Trophoblast cell (in vitro differentiated cells and primary cell): ENCODE measurements at regions not wholly inside any gene's neighbourhood (a gene's known extent, or its start where the extent isn't known, plus 50 kb on each side); places are given as distances from the start of the nearest gene placed in this dataset.
"Not testable (repeated sequence)": the region's sequence is repeated elsewhere in the genome, so short reads cannot be mapped to it uniquely, and the experiment has no call there.

ENCODE experiments used
- DNase-seq, 2 donors: peaks; one replicate each; pipeline ENCODE4 v3.0.0-alpha.2; 2016
- H2AFZ ChIP-seq: 2 replicates; pipeline ENCODE4 v1.6.1; 2013; ENCODE audit warnings: low read length, moderate library complexity, mild to moderate bottlenecking; ENCODE audit not compliant: insufficient read depth, poor library complexity
- H2AK5ac ChIP-seq: 2 replicates; pipeline ENCODE4 v1.6.1; 2013; ENCODE audit warnings: mild to moderate bottlenecking, low read length
- H2BK120ac ChIP-seq: 2 replicates; pipeline ENCODE4 v1.6.1; 2013; ENCODE audit warnings: low read length, mild to moderate bottlenecking, moderate library complexity; ENCODE audit not compliant: insufficient read depth, poor library complexity
- H2BK12ac ChIP-seq: 2 replicates; pipeline ENCODE4 v1.6.1; 2013; ENCODE audit warnings: mild to moderate bottlenecking, low read length, moderate library complexity
- H2BK5ac ChIP-seq: 2 replicates; pipeline ENCODE4 v1.6.1; 2013; ENCODE audit warnings: low read length, low read depth, moderate library complexity, mild to moderate bottlenecking; ENCODE audit not compliant: poor library complexity
- H3K14ac ChIP-seq: 2 replicates; pipeline ENCODE4 v1.6.1; 2013; ENCODE audit warnings: mild to moderate bottlenecking, low read length
- H3K18ac ChIP-seq: 2 replicates; pipeline ENCODE4 v1.6.1; 2013; ENCODE audit warnings: mild to moderate bottlenecking, low read length
- H3K23ac ChIP-seq: 2 replicates; pipeline ENCODE4 v1.6.1; 2013; ENCODE audit warnings: low read length
- H3K27ac ChIP-seq: 2 replicates; pipeline ENCODE4 v1.5.1; 2013; ENCODE audit warnings: low read depth, mild to moderate bottlenecking, inconsistent platforms, low read length, moderate library complexity
- H3K27me3 ChIP-seq: 2 replicates; pipeline ENCODE4 v1.6.1; 2013; ENCODE audit warnings: inconsistent platforms, mild to moderate bottlenecking, low read length, moderate library complexity; ENCODE audit not compliant: insufficient read depth
- H3K36me3 ChIP-seq, 2 experiments: 1 replicate in 1 of 2; 2 replicates in 1 of 2; pipeline ENCODE4 v1.6.1; 2013; ENCODE audit warnings: low read length in 2 of 2, mild to moderate bottlenecking in 2 of 2, moderate library complexity in 1 of 2; ENCODE audit not compliant: insufficient read depth in 2 of 2, control insufficient read depth in 1 of 2
- H3K4ac ChIP-seq: 2 replicates; pipeline ENCODE4 v1.6.1; 2013; ENCODE audit warnings: low read depth, mild to moderate bottlenecking, low read length, moderate library complexity
- H3K4me1 ChIP-seq, 2 experiments: 1 replicate in 1 of 2; 2 replicates in 1 of 2; pipeline ENCODE4 v1.6.1; 2013; ENCODE audit warnings: low read length in 2 of 2, mild to moderate bottlenecking in 2 of 2, moderate library complexity in 1 of 2; ENCODE audit not compliant: insufficient read depth in 2 of 2, control insufficient read depth in 1 of 2
- H3K4me2 ChIP-seq: 2 replicates; pipeline ENCODE4 v1.6.1; 2013; ENCODE audit warnings: inconsistent platforms, mild to moderate bottlenecking, low read length, moderate library complexity
- H3K4me3 ChIP-seq: 2 replicates; pipeline ENCODE4 v1.5.1; 2013; ENCODE audit warnings: mild to moderate bottlenecking, low read depth, low read length, inconsistent platforms
- H3K79me1 ChIP-seq: one replicate; pipeline ENCODE4 v1.6.1; 2013; ENCODE audit warnings: low read length
- H3K79me2 ChIP-seq: 2 replicates; pipeline ENCODE4 v1.6.1; 2013; ENCODE audit warnings: low read length, mild to moderate bottlenecking; ENCODE audit not compliant: control insufficient read depth, insufficient read depth, poor library complexity
- H3K9ac ChIP-seq: 2 replicates; pipeline ENCODE4 v1.6.1; 2013; ENCODE audit warnings: mild to moderate bottlenecking, low read length
- H3K9me3 ChIP-seq: 2 replicates; pipeline ENCODE4 v1.6.1; 2013; ENCODE audit warnings: low read depth, mild to moderate bottlenecking, control low read depth, inconsistent platforms, low read length; ENCODE audit not compliant: insufficient read depth
- H4K12ac ChIP-seq: 2 replicates; pipeline ENCODE4 v1.6.1; 2013; ENCODE audit warnings: low read depth, mild to moderate bottlenecking, low read length, moderate library complexity
- H4K8ac ChIP-seq: 2 replicates; pipeline ENCODE4 v1.6.1; 2013; ENCODE audit warnings: low read depth, mild to moderate bottlenecking, low read length, moderate library complexity
- H4K91ac ChIP-seq: one replicate; pipeline ENCODE4 v1.6.1; 2013; ENCODE audit warnings: low read depth, mild to moderate bottlenecking, low read length, moderate library complexity
- WGBS: extraction: QIAGEN DNeasy Blood & Tissue Kit; methylation state at CpG from one replicate; pipeline ENCODE4 v1.1.7; 2013; ENCODE audit warnings: missing lambda C conversion rate; ENCODE audit not compliant: insufficient read length, insufficient coverage; ENCODE audit errors: extremely low coverage; 5-methylcytosine and 5-hydroxymethylcytosine counted together

- H3K23ac ChIP-seq: no peak overlapping the region
- no peak overlapping the region for H2AFZ ChIP-seq
- no peaks in the 10 kb centered on the region for H3K36me3 ChIP-seq
- H3K9me3 ChIP-seq: no peaks in the 10 kb centered on the region
- no peak overlapping the region for H2AK5ac ChIP-seq
- H2BK5ac ChIP-seq: no peak overlapping the region
- no peak overlapping the region for H3K4me3 ChIP-seq
- no peak overlapping the region for H3K4me2 ChIP-seq
- no peak overlapping the region for H4K8ac ChIP-seq
- no peak overlapping the region for H3K9ac ChIP-seq
- H4K91ac ChIP-seq: no peak overlapping the region
- H3K27ac ChIP-seq: no peak overlapping the region
- H3K4me1 ChIP-seq: no peaks in the 10 kb centered on the region
- no peak overlapping the region for H4K12ac ChIP-seq
- no peak overlapping the region for H3K14ac ChIP-seq
- H3K27me3 ChIP-seq: no peaks in the 10 kb centered on the region
- H3K79me2 ChIP-seq: no peaks in the 10 kb centered on the region
- H3K79me1 ChIP-seq: no peaks in the 10 kb centered on the region
- H3K18ac ChIP-seq: no peak overlapping the region
- no peak overlapping the region for H2BK12ac ChIP-seq
- no peak for DNase-seq
- H3K4ac ChIP-seq: no peak overlapping the region
- no peak overlapping the region for H2BK120ac ChIP-seq
Observed at GRCh38 chr12:47433876-47434275, 272.0 kb downstream of the RPAP3 start.

GRCh38 chr12:47426678-47427309, 279.0 kb downstream of the RPAP3 start:
- H3K4me1 ChIP-seq, H3K79me2 ChIP-seq, H3K4me2 ChIP-seq, H2BK120ac ChIP-seq, H4K12ac ChIP-seq, H3K9me3 ChIP-seq, H2BK12ac ChIP-seq, H4K91ac ChIP-seq, H3K9ac ChIP-seq, H3K4ac ChIP-seq, H3K18ac ChIP-seq, H2AFZ ChIP-seq, H3K4me3 ChIP-seq, H3K27ac ChIP-seq, H3K14ac ChIP-seq, H3K27me3 ChIP-seq, H4K8ac ChIP-seq, H2BK5ac ChIP-seq, H3K23ac ChIP-seq, H3K36me3 ChIP-seq, H3K79me1 ChIP-seq, DNase-seq, H2AK5ac ChIP-seq: not testable (repeated sequence)
- WGBS: no CpG with 5 or more reads among the region's 21 CpGs

- Histone ChIP-seq H3K4me2 (no peak overlapping the region), H3K27me3 (no peaks in the 10 kb centered on the region), H3K27ac (no peak overlapping the region), H3K4ac (no peak overlapping the region), H2BK5ac (no peak overlapping the region), H3K23ac (no peak overlapping the region), H2AK5ac (no peak overlapping the region), H3K14ac (no peak overlapping the region), H3K9ac (no peak overlapping the region), H3K36me3 (no peaks in the 10 kb centered on the region), H2AFZ (no peak overlapping the region), H3K18ac (no peak overlapping the region), H4K91ac (no peak overlapping the region), H2BK120ac (no peak overlapping the region), H2BK12ac (no peak overlapping the region), H3K79me2 (no peaks in the 10 kb centered on the region), H3K4me1 (no peaks in the 10 kb centered on the region), H4K8ac (no peak overlapping the region), H4K12ac (no peak overlapping the region), H3K79me1 (no peaks in the 10 kb centered on the region), H3K9me3 (peaks cover 4% of the 10 kb centered on the region), H3K4me3 (no peak overlapping the region)
- no peak for DNase-seq
- WGBS: no CpG with 5 or more reads among the region's 2 CpGs
Observed at GRCh38 chr12:47422611-47423010, 283.2 kb downstream of the RPAP3 start.

GRCh38 chr12:47419497-47419896, 286.3 kb downstream of the RPAP3 start:
- H4K8ac ChIP-seq: no peak overlapping the region
- no peak overlapping the region for H3K18ac ChIP-seq
- no peaks in the 10 kb centered on the region for H3K79me1 ChIP-seq
- H2BK120ac ChIP-seq: no peak overlapping the region
- peaks cover 4% of the 10 kb centered on the region for H3K9me3 ChIP-seq
- no peaks in the 10 kb centered on the region for H3K4me1 ChIP-seq
- H3K4me2 ChIP-seq: no peak overlapping the region
- H3K36me3 ChIP-seq: no peaks in the 10 kb centered on the region
- no peaks in the 10 kb centered on the region for H3K27me3 ChIP-seq
- no peak overlapping the region for H3K4ac ChIP-seq
- H3K79me2 ChIP-seq: no peaks in the 10 kb centered on the region
- no peak overlapping the region for H3K27ac ChIP-seq
- no peak overlapping the region for H2BK12ac ChIP-seq
- H4K12ac ChIP-seq: no peak overlapping the region
- H2AK5ac ChIP-seq: no peak overlapping the region
- H3K23ac ChIP-seq: no peak overlapping the region
- no CpG with 5 or more reads among the region's 2 CpGs for WGBS
- no peak overlapping the region for H4K91ac ChIP-seq
- no peak overlapping the region for H2BK5ac ChIP-seq
- DNase-seq: no peak
- H3K9ac ChIP-seq: no peak overlapping the region
- no peak overlapping the region for H2AFZ ChIP-seq
- no peak overlapping the region for H3K14ac ChIP-seq
- no peak overlapping the region for H3K4me3 ChIP-seq
